NT2/D1 (cell line): ENCODE measurements at regions not wholly inside any gene's neighbourhood (a gene's known extent, or its start where the extent isn't known, plus 50 kb on each side); places are given as distances from the start of the nearest gene placed in this dataset.

Source experiments
- SUZ12 ChIP-seq: IDR thresholded peaks from 2 replicates; pipeline ENCODE4 v1.6.1; 2011; ENCODE audit not compliant: insufficient read length, insufficient read depth; ENCODE audit errors: extremely low read depth
- YY1 ChIP-seq: IDR thresholded peaks from 2 replicates; pipeline ENCODE4 v1.6.1; 2011; ENCODE audit not compliant: insufficient read length, insufficient read depth
- ZNF274 ChIP-seq: IDR thresholded peaks from 2 replicates; pipeline ENCODE4 v1.6.1; 2011; ENCODE audit warnings: mild to moderate bottlenecking, low read depth, low read length

GRCh38 chr5:5883562-5883961 is 461.1 kb downstream of the ICE1 start:
- TF ChIP-seq YY1 (no peak), ZNF274 (no peak), SUZ12 (no peak)
